Endothelial cell of umbilical vein (primary cell): ENCODE measurements at regions not wholly inside any gene's neighbourhood (a gene's known extent, or its start where the extent isn't known, plus 50 kb on each side); places are given as distances from the start of the nearest gene placed in this dataset.

Experiments
- BruUV-seq: library from RNA; stranded (reverse); fragments of 400-500 nt; replicated peaks from 2 replicates; lab custom pipeline; 2021; lab: Mats Ljungman, UMichigan
- CTCF ChIA-PET: fragments of 300-600, 350-600 bp; sonication (Branson Sonifier 250); formaldehyde crosslinking; loops from one replicate; lab custom pipeline; 2021; ENCODE audit warnings: antibody characterized with exemption, inconsistent platforms; lab: Charles Lee
- POLR2A ChIA-PET: fragments of 300-600, 350-600 bp; sonication (Branson Sonifier 250); formaldehyde crosslinking; loops from one replicate; lab custom pipeline; 2021; ENCODE audit warnings: antibody characterized with exemption, inconsistent platforms; lab: Charles Lee
- DNase-seq: peaks from one replicate; pipeline ENCODE4 v3.0.0-alpha.2; 2011; ENCODE audit warnings: low read depth, low spot score
- FAIRE-seq: peaks from 2 replicates; lab custom pipeline; 2011; peaks lifted over from hg19 to GRCh38; lab: Jason Lieb, UNC
- H2AFZ ChIP-seq: 2 replicates; pipeline ENCODE4 v1.6.0; 2012; ENCODE audit warnings: low read depth, low read length, control low read depth, inconsistent platforms
- H3K27ac ChIP-seq: 2 replicates; pipeline ENCODE4 v1.5.1; 2011; ENCODE audit warnings: low read depth, mild to moderate bottlenecking, control low read depth, low read length, moderate library complexity; ENCODE audit not compliant: insufficient read depth
- H3K27me3 ChIP-seq, 2 experiments: 2 replicates each; pipeline versions ENCODE4 v1.6.0 to v1.6.1; 2011; ENCODE audit warnings: low read length in 2 of 2, mixed read lengths in 1 of 2; ENCODE audit not compliant: control insufficient read depth in 2 of 2, insufficient read depth in 2 of 2
- H3K36me3 ChIP-seq, 2 experiments: 2 replicates in 1 of 2; 3 replicates in 1 of 2; pipeline ENCODE4 v1.5.1; 2011; ENCODE audit warnings: low read length in 2 of 2, mild to moderate bottlenecking in 1 of 2, moderate library complexity in 1 of 2; ENCODE audit not compliant: control insufficient read depth in 2 of 2, insufficient read depth in 2 of 2; ENCODE audit errors: extremely low read depth in 1 of 2
- H3K4me1 ChIP-seq: 3 replicates; pipeline ENCODE4 v1.5.1; 2011; ENCODE audit warnings: mild to moderate bottlenecking, low read length; ENCODE audit not compliant: control insufficient read depth, insufficient read depth; ENCODE audit errors: extremely low read depth
- H3K4me2 ChIP-seq: 2 replicates; pipeline ENCODE4 v1.6.1; 2011; ENCODE audit warnings: low read length, control low read depth, mixed read lengths; ENCODE audit not compliant: insufficient read depth
- H3K4me3 ChIP-seq, 3 experiments: fragments of 200-600 bp in 1 of 3; sonication (generic), shearing (Covaris generic) in 1 of 3; replicated peaks in 1 of 3; 2 replicates each; pipeline ENCODE4 v1.5.1; 2011 to 2016; ENCODE audit warnings: control low read depth in 3 of 3, low read length in 3 of 3, mild to moderate bottlenecking in 2 of 3, inconsistent platforms in 1 of 3, low read depth in 1 of 3, moderate library complexity in 1 of 3; ENCODE audit not compliant: insufficient read depth in 1 of 3
- H3K79me2 ChIP-seq: 2 replicates; pipeline ENCODE4 v1.6.0; 2012; ENCODE audit warnings: low read length, inconsistent platforms; ENCODE audit not compliant: control insufficient read depth, insufficient read depth
- H3K9ac ChIP-seq: replicated peaks from 2 replicates; pipeline ENCODE3; 2011; ENCODE audit warnings: low read length, control low read depth; ENCODE audit not compliant: insufficient read depth; ENCODE audit errors: extremely low read depth
- H3K9me1 ChIP-seq: replicated peaks from 3 replicates; pipeline ENCODE4 v1.6.0; 2011; ENCODE audit warnings: mild to moderate bottlenecking, low read length; ENCODE audit not compliant: control insufficient read depth, insufficient read depth; ENCODE audit errors: extremely low read depth
- H3K9me3 ChIP-seq: replicated peaks from 2 replicates; pipeline ENCODE4 v1.5.1; 2012; ENCODE audit warnings: low read length, inconsistent platforms; ENCODE audit not compliant: control insufficient read depth, insufficient read depth
- H4K20me1 ChIP-seq: replicated peaks from 2 replicates; pipeline ENCODE3; 2011; ENCODE audit warnings: mild to moderate bottlenecking, low read length; ENCODE audit not compliant: control insufficient read depth, insufficient read depth; ENCODE audit errors: extremely low read depth
- CTCF ChIP-seq, 2 donors: IDR thresholded peaks; 1 replicate in 1 of 2; 2 replicates in 1 of 2; pipeline ENCODE4 v1.5.1; 2011; ENCODE audit warnings: low read length in 2 of 2, mild to moderate bottlenecking in 2 of 2, moderate library complexity in 2 of 2, control low read depth in 1 of 2, inconsistent platforms in 1 of 2, low read depth in 1 of 2; ENCODE audit not compliant: insufficient read depth in 1 of 2; ENCODE audit errors: extremely low read depth in 1 of 2
- EZH2 ChIP-seq: IDR thresholded peaks from 2 replicates; pipeline ENCODE4 v1.6.1; 2012; ENCODE audit warnings: borderline replicate concordance, low read depth, mild to moderate bottlenecking, moderate library complexity, low read length, inconsistent platforms; ENCODE audit not compliant: severe bottlenecking
- FOS ChIP-seq: IDR thresholded peaks from 2 replicates; pipeline ENCODE4 v1.6.1; 2011; ENCODE audit warnings: mild to moderate bottlenecking, low read length, moderate library complexity, borderline replicate concordance; ENCODE audit not compliant: insufficient read depth
- GATA2 ChIP-seq: IDR thresholded peaks from 2 replicates; pipeline ENCODE4 v1.7.0; 2011; ENCODE audit warnings: low read depth, mild to moderate bottlenecking, moderate library complexity, mixed read lengths, low read length; ENCODE audit not compliant: insufficient read length, insufficient read depth
- JUN ChIP-seq: IDR thresholded peaks from 2 replicates; pipeline ENCODE4 v1.6.1; 2011; ENCODE audit warnings: borderline replicate concordance, low read depth; ENCODE audit not compliant: insufficient read length, insufficient read depth
- MAX ChIP-seq: IDR thresholded peaks from 2 replicates; pipeline ENCODE4 v1.6.1; 2011; ENCODE audit not compliant: insufficient read depth, insufficient read length
- MYC ChIP-seq: IDR thresholded peaks from one replicate; pipeline ENCODE4 v1.6.1; 2011; ENCODE audit warnings: mild to moderate bottlenecking, low read depth, low read length
- POLR2A ChIP-seq: IDR thresholded peaks from 2 replicates; pipeline ENCODE4 v1.6.1; 2012; ENCODE audit warnings: low read depth, mild to moderate bottlenecking, control low read depth, low read length
- POLR2AphosphoS5 ChIP-seq: IDR thresholded peaks from 2 replicates; pipeline ENCODE4 v1.6.1; 2012; ENCODE audit warnings: low read depth, mild to moderate bottlenecking, control low read depth, low read length, moderate library complexity; ENCODE audit not compliant: insufficient read depth
- dilution Hi-C: fragments of 300-500 bp; cut with MboI; formaldehyde crosslinking; loops from one replicate; pipeline ENCODE4 v1.15.0; 2019; ENCODE audit warnings: low sequenced_read_pairs; ENCODE audit not compliant: extremely low pct_ligation_motif_present
- intact Hi-C: fragments of 100-400 bp; cut with micrococcal nuclease; formaldehyde crosslinking; loops from one replicate; pipeline ENCODE4 v1.10.0; 2022

- H3K27ac ChIP-seq: no peak overlapping the region
- no TSS peak for BruUV-seq
- H2AFZ ChIP-seq: no peak overlapping the region
- no peaks in the 10 kb centered on the region for H3K79me2 ChIP-seq
- no peaks in the 10 kb centered on the region for H3K9me3 ChIP-seq
- TF ChIP-seq FOS (no peak), MYC (no peak), EZH2 (no peak), GATA2 (no peak), POLR2A (no peak), POLR2AphosphoS5 (no peak), MAX (no peak), JUN (no peak), CTCF (IDR thresholded peaks at IDR 0.05; ENCODE audit: extremely low read depth in 1 of 2, insufficient read depth in 1 of 2, low read depth in 1 of 2, low read length in 2 of 2) (no peak)
- H3K4me2 ChIP-seq: no peak overlapping the region
- no peak overlapping the region for H3K4me3 ChIP-seq
- POLR2A ChIA-PET: no interaction called here
- no peaks in the 10 kb centered on the region for H3K9me1 ChIP-seq
- H3K27me3 ChIP-seq: peaks cover 0 to 2% of the 10 kb centered on the region in 2 experiments
- H3K9ac ChIP-seq: no peak overlapping the region
- no peaks in the 10 kb centered on the region for H4K20me1 ChIP-seq
- intact Hi-C loops: no loop called here
- DNase-seq (no peak), FAIRE-seq (no peak)
- dilution Hi-C loops: no loop called here
- peaks cover 9% of the 10 kb centered on the region for H3K4me1 ChIP-seq
- no peaks in the 10 kb centered on the region for H3K36me3 ChIP-seq
- CTCF ChIA-PET: no interaction called here
Measured at GRCh38 chr4:174086829-174087799, 196.4 kb downstream of the FBXO8 start.
